ENCODE measurements at regions not wholly inside any gene's neighbourhood (a gene's known extent, or its start where the extent isn't known, plus 50 kb on each side); places are given as distances from the start of the nearest gene placed in this dataset.

DNA sequence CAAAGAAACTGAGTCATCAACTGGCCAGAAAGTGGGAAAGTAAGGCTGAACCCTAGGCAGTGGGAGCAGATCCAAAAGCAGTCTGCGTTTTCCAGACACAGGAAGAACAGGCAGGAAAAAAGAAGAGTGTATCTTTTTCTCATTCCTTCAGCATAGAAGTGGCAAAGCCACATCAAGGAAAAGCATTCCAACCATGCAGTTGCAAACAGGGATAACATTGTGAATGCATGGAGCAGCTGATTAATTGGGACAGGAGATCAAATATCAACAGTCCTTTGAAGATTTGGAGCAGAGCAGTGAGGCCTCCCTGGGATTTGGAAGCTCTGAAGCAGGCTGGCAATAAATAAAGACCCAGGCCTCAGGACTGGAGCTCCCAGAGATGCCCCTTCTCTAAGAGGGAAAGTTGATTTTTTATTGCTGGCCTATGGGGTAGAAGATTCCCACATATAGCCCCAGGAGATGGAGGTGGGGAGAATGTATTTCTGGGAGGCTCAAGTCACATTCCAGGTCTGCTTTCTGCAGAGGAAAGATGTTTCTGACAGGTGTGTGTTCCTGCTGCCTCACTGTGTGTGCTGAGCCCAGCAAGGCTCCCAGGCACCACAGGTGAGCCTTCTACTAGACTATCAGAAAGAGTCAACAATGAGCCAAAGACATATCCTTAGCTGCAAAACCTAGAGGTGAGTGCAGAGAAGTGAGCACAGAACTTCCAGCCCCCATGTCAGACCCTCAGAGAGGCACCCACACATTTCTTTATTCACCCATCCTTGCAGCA is 222.5 kb downstream of the RAB28 start:
- DNase-seq (ENCODE audit: low read depth in 2 of 2): no peak
- TF ChIP-seq, protein P1, sequence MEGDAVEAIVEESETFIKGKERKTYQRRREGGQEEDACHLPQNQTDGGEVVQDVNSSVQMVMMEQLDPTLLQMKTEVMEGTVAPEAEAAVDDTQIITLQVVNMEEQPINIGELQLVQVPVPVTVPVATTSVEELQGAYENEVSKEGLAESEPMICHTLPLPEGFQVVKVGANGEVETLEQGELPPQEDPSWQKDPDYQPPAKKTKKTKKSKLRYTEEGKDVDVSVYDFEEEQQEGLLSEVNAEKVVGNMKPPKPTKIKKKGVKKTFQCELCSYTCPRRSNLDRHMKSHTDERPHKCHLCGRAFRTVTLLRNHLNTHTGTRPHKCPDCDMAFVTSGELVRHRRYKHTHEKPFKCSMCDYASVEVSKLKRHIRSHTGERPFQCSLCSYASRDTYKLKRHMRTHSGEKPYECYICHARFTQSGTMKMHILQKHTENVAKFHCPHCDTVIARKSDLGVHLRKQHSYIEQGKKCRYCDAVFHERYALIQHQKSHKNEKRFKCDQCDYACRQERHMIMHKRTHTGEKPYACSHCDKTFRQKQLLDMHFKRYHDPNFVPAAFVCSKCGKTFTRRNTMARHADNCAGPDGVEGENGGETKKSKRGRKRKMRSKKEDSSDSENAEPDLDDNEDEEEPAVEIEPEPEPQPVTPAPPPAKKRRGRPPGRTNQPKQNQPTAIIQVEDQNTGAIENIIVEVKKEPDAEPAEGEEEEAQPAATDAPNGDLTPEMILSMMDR (IDR thresholded peaks at IDR 0.05; ENCODE audit: low read depth, low read length): no peak
- no peak overlapping the region for H3K4me3 ChIP-seq (replicated peaks in 1 of 2; ENCODE audit: low read depth in 2 of 2, low read length in 2 of 2)

- no peak overlapping the region for H3K4me3 ChIP-seq (replicated peaks in 1 of 2; ENCODE audit: low read depth in 2 of 2, low read length in 2 of 2)
- TF ChIP-seq, protein P1 (IDR thresholded peaks at IDR 0.05; ENCODE audit: low read depth, low read length): no peak
- no peak for DNase-seq (ENCODE audit: low read depth in 2 of 2)
These were observed 223.6 kb downstream of the RAB28 start for GRCh38 chr4:13260513-13260912.

GRCh38 chr4:13250263-13250662 is 233.9 kb downstream of the RAB28 start:
- DNase-seq (ENCODE audit: low read depth in 2 of 2): no peak
- no peak overlapping the region for H3K4me3 ChIP-seq (replicated peaks in 1 of 2; ENCODE audit: low read depth in 2 of 2, low read length in 2 of 2)
- TF ChIP-seq, protein P1 (IDR thresholded peaks at IDR 0.05; ENCODE audit: low read depth, low read length): no peak

DNA sequence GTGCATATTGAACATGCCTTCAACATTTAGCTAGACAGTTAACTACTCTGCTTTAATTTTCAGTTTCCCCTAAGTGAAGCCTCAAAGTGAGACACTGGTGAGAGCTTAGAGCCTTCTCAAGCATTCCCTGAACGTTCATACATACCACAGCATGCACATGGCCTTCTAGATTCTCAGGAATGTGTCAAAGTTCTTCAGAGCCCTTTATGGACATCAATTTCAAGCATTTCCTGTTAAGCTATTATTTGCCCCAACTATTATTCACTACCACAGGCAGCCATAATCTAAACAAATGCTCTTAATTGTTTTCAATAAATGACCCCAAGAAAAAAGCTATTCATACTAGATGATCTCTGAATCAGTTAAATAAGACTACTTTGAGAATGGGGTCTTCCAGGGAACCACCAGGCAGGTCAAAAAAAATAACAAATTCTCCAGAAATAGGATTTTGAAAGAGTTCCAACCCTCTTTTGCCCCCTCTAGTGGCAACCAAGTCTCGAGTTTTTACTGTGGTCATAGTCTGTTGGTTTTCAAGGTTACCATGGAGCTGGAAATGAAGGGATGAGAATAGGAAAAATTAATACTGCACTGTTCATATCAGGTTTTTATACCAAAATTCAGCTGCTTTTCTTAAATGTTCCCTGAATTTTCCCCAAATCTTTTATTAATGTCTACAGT is 235.4 kb downstream of the RAB28 start:
- TF ChIP-seq, protein P1 (IDR thresholded peaks at IDR 0.05; ENCODE audit: low read depth, low read length): peak; percentile 28
- DNase-seq (ENCODE audit: low read depth in 2 of 2): peak; percentile 4 to 27
- no peak overlapping the region for H3K4me3 ChIP-seq (replicated peaks in 1 of 2; ENCODE audit: low read depth in 2 of 2, low read length in 2 of 2)

- no peak overlapping the region for H3K4me3 ChIP-seq (replicated peaks in 1 of 2; ENCODE audit: low read depth in 2 of 2, low read length in 2 of 2)
- TF ChIP-seq, protein P1 (IDR thresholded peaks at IDR 0.05; ENCODE audit: low read depth, low read length): no peak
- no peak for DNase-seq (ENCODE audit: low read depth in 2 of 2)
These were observed 238.0 kb downstream of the RAB28 start for GRCh38 chr4:13246107-13246506.

GRCh38 chr4:13244444-13244843 is 239.7 kb downstream of the RAB28 start:
- H3K4me3 ChIP-seq (replicated peaks in 1 of 2; ENCODE audit: low read depth in 2 of 2, low read length in 2 of 2): no peak overlapping the region
- TF ChIP-seq, protein P1 (IDR thresholded peaks at IDR 0.05; ENCODE audit: low read depth, low read length): no peak
- no peak for DNase-seq (ENCODE audit: low read depth in 2 of 2)

All from cardiac fibroblast (primary cell).